GM21381 (cell line): ENCODE measurements at regions not wholly inside any gene's neighbourhood (a gene's known extent, or its start where the extent isn't known, plus 50 kb on each side); places are given as distances from the start of the nearest gene placed in this dataset.

Source experiments
- ATAC-seq: cut with Tn5 transposase; IDR thresholded peaks from one replicate; pipeline ENCODE4 v1.9.1; 2021; ENCODE audit warnings: mild to moderate bottlenecking, moderate library complexity; ENCODE audit not compliant: unreplicated experiment

- ATAC-seq, result no peak
Observed at GRCh38 chr2:211061612-211062296, 505.4 kb downstream of the CPS1 start.

- ATAC-seq, result no peak
Observed at GRCh38 chr2:211062297-211062612, 505.9 kb downstream of the CPS1 start.

DNA sequence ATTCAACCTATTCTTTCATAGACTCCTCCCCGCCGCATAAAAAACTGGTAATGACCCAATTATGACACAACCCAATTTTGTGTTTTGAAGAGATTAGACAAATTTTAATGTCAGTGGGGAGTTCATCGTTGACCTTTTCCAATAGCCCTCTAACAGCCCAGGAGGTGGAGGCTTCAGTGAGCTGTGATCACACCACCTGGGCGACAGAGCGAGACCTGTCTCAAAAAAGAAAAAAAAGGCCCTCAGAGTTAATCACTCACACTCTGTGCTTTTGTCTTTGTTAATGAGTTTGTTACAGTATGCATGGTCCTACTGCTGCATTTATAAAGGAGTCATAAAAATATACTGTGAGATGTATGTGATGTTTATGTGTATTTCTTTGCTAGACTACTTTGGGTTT, 510.6 kb downstream of the CPS1 start:
- no peak for ATAC-seq

- no peak for ATAC-seq
Observed at GRCh38 chr2:211068108-211068780, 511.8 kb downstream of the CPS1 start.

DNA sequence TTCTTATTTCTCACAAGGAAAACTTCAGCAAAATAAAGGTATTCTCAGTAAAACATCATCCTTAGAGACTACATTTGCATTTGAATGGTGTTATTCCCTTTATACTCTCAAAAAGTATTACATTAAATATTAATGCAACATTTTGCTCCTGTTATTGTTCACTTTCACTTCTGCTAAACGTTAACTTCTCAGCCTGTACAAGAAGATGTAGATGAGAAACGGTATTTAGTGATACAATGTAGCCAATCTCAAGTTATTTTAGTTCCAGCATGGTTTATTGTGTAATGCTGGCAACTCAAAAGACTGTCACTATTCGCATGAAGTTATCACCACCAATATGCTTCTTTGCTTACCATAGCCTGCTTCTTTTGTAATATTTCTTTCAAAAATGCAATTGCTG, 514.1 kb downstream of the CPS1 start:
- ATAC-seq, result no peak

DNA sequence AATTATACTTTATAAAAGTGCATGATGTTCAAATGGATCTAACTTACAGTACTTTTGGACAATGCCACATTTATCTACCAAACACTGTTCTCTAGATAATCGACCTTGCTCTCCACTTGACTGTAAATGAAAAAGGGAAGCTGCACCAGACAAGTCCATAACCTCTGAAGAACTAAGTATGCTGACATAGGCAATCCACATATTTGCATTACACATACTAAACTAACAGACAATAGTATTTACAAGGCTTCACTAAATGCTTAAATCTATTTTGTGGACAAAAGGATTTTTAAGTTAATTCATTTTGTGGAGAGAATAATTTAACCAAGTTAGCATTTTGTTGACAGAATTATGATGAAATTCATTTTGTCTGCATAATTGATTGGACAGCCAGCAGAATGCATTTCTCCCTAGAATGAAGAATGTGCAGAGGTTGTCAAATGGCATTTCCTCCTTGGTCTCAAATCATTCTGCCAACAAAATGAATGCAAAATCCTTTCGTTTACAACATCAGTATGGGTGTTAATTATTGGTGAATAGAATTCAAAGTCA, 520.9 kb downstream of the CPS1 start:
- no peak for ATAC-seq

GRCh38 chr2:211084352-211084751, 528.0 kb downstream of the CPS1 start:
- ATAC-seq, result no peak

GRCh38 chr2:211085056-211085680, 528.8 kb downstream of the CPS1 start:
- peak; percentile 60 for ATAC-seq

- no peak for ATAC-seq
Observed at GRCh38 chr2:211086049-211086448, 529.6 kb downstream of the CPS1 start.

DNA sequence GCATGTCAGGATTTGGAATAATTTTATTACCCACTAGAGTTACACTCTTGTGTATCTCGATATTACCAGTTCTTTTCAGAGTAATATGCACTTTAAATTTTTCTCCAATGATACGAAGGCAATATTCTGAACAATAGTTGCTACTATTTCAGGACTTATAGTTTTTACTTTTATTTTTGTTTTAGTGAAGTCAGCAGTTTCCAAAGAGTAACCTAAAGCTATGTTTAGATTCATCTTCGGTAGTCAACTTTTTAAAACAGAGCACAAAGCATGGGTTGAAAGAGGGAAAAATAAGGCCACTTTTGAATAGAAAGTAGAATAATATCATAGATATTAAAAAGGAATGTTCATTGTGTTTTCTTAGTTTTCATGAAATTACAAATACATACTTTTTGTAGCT, 532.7 kb downstream of the CPS1 start:
- ATAC-seq, result no peak

DNA sequence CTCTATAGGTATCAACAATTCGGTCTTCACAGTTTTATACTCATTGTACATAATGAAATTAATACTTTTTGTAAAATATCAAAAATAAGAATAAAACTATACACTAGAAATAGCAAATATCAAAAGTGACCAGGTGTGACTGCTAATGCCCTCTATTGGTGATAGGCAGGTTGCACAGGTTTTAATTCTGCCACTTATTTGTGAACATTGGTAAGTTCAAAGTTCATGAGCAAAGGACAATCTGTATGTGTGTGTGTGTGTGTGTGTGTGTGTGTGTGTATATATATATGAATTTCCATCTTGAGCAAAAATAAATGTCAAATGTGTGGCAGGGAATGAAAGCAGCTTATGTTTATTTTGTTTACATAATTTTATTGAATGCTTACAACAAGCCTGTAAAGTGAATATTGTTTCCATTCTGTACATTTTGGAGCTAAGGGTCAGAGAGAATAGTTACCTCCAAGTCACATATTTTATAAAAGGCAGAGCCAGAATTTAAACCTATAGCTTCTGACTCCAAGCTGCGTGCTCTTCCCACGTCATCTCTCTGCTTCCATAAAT, 537.4 kb downstream of the CPS1 start:
- no peak for ATAC-seq

GRCh38 chr2:211103989-211104388, 547.6 kb downstream of the CPS1 start:
- ATAC-seq, result no peak

GRCh38 chr2:211113334-211114175, 557.2 kb downstream of the CPS1 start:
- no peak for ATAC-seq

DNA sequence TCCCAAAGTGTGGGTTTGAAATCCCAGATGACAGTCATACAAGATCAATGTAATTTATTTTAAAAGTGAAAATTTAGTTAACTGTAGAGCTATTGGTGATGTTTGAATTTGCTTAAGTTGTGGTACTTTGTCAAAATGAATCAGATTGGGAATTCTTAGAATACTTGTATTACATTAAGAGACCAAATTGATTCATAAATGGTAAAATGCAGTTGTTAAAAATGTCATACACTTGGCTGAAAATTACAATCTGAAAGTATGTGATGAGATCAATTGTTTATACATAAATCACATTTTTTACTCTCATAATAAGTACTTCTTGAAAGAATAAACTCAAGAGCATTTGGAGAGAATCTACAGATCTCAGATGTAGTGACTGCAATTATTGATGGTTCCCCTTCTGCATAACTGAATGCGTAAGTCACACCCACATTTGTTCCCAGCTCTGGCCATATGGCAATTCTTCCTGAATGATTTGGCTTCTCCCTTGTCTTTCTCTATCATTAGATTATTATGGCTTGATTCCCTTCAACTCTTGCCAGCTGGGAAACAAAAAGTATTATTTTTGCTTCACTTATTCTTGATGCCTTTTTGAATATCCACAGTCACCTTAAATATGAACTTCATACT, 558.5 kb downstream of the CPS1 start:
- ATAC-seq, result no peak

- ATAC-seq, result no peak
Observed at GRCh38 chr2:211117026-211117425, 560.6 kb downstream of the CPS1 start.

DNA sequence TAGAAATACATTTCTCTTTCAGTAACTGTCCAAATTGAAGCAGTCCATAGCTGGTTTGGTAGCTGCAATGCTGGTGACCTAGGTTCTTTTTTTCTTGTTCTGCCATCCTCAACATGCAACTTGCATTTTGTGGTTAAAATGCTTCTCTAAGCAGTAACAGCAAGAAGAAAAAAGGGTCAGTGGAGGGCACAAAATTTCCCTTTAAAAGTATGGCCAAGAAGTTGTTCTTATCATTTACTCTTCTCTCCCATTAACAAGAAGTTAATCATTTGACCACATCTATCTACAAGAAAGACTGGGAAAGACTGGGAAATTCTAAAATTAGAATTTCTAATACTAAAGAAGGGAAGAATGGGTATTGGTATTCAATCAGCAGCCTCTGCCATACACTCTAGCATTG, 569.9 kb downstream of the CPS1 start:
- no peak for ATAC-seq

GRCh38 chr2:211127501-211127900, 571.1 kb downstream of the CPS1 start:
- no peak for ATAC-seq

DNA sequence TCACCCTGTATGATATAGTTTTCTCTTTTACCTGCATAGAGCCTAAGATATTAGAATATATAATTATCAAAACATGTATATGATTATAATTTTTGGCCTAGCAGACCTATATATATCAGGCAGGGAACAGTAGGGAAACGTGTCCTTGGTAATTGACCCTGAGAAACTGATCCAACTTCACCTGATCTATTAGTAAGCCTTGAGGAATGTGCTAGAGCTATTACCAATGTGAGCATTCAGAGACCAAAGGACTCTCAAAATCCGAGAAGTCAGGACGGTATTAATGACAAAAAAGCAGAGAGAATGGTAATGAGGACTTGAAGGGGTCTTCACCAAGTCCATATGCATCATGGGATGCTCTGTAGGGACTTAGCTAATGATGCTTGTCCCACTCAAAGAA, 571.9 kb downstream of the CPS1 start:
- ATAC-seq, result no peak

- ATAC-seq, result no peak
Observed at GRCh38 chr2:211129798-211130197, 573.4 kb downstream of the CPS1 start.

DNA sequence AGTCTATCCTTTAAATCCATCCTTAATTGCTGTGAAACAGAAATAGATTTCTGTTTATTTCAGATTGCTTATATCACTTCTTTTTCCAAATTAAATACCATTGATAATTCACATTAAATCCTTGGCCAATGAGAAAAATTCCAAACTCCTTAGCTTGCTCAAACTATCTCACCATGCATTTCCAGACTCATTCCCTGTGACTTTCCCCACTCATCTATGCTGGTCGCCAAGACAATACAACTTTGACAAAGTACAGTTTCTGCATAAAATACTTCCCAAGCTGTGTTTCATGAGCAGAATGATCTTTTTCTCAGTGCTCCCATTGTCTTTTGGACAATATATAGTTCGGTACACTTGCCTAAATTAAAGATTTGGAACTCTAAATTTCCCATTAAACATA, 575.6 kb downstream of the CPS1 start:
- no peak for ATAC-seq

- no peak for ATAC-seq
Observed at GRCh38 chr2:211132573-211132972, 576.2 kb downstream of the CPS1 start.
